Vagina (tissue), 2 donors: ENCODE measurements at regions not wholly inside any gene's neighbourhood (a gene's known extent, or its start where the extent isn't known, plus 50 kb on each side); places are given as distances from the start of the nearest gene placed in this dataset.

Experiments used
- POLR2A ChIP-seq, 2 donors: fragments of 450-650 bp; IDR thresholded peaks; one replicate each; pipeline ENCODE4 v1.6.1; 2017; ENCODE audit warnings: antibody characterized with exemption in 2 of 2, mild to moderate bottlenecking in 2 of 2, moderate library complexity in 2 of 2
- POLR2AphosphoS5 ChIP-seq, 2 donors: sonication (generic); formaldehyde crosslinking; IDR thresholded peaks; one replicate each; pipeline ENCODE4 v1.9.0; 2017; ENCODE audit warnings: antibody characterized with exemption in 2 of 2, mild to moderate bottlenecking in 2 of 2, low read depth in 1 of 2; ENCODE audit not compliant: insufficient read depth in 1 of 2
- TF ChIP-seq, protein P1 (sequence below), 3 experiments: fragments of 450-650 bp in 2 of 3; fragments of 200-600 bp in 1 of 3; sonication (generic) in 1 of 3; IDR thresholded peaks; one replicate each; pipeline ENCODE4 v1.5.1; 2017 to 2019; ENCODE audit warnings: antibody characterized with exemption in 3 of 3, mild to moderate bottlenecking in 2 of 3, moderate library complexity in 2 of 3

DNA sequence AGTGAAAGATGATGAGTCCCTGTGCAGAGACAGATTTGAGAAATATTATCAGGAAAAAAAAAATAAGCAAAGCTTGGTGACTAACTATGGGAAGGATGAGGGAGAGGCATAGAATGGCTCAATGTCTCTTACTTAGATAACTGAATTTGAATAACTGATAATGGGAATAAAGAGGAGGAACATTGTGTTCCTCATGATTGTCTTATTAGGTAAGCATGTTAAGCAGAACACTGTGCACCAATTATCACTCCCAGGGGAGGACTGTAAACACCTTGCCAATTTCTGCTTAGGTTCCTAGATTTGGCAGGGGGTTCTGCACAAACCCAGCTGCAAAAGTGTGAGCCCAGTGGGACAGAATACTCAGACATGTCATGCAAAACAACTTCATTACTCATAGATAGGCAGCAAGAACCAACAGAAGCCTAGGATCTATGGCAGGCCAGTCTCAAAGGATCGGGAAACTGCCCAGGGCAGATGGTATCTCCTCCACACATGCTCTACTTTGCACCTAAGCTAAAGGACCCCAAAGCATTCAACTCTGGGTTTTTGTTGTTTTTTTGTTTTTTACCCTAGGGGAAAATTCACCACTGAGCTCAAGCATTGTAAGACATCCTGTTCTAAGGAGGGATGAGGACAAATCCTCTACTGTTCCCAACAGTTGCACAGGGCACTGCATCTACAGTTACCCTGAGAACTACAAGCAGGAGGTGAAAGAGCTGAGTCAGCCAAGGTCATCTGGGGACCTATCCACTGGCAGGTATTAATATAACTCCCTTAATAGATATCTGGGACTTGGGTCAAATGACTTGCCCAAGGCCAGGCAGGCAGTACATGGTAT lies 907.0 kb downstream of the RAPGEF2 start:
- TF ChIP-seq, protein P1, sequence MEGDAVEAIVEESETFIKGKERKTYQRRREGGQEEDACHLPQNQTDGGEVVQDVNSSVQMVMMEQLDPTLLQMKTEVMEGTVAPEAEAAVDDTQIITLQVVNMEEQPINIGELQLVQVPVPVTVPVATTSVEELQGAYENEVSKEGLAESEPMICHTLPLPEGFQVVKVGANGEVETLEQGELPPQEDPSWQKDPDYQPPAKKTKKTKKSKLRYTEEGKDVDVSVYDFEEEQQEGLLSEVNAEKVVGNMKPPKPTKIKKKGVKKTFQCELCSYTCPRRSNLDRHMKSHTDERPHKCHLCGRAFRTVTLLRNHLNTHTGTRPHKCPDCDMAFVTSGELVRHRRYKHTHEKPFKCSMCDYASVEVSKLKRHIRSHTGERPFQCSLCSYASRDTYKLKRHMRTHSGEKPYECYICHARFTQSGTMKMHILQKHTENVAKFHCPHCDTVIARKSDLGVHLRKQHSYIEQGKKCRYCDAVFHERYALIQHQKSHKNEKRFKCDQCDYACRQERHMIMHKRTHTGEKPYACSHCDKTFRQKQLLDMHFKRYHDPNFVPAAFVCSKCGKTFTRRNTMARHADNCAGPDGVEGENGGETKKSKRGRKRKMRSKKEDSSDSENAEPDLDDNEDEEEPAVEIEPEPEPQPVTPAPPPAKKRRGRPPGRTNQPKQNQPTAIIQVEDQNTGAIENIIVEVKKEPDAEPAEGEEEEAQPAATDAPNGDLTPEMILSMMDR (IDR thresholded peaks at IDR 0.05), result no peak
- TF ChIP-seq POLR2AphosphoS5 (IDR thresholded peaks at IDR 0.05; ENCODE audit: insufficient read depth in 1 of 2, low read depth in 1 of 2) (no peak), POLR2A (IDR thresholded peaks at IDR 0.05) (no peak)
